H1 (cell line): ENCODE measurements at regions not wholly inside any gene's neighbourhood (a gene's known extent, or its start where the extent isn't known, plus 50 kb on each side); places are given as distances from the start of the nearest gene placed in this dataset.

ENCODE experiments used
- CTBP2 ChIP-seq: IDR thresholded peaks from 2 replicates; pipeline ENCODE4 v1.7.0; 2011; ENCODE audit warnings: borderline replicate concordance, mild to moderate bottlenecking, moderate library complexity, mixed read lengths, low read length; ENCODE audit not compliant: insufficient read depth, insufficient read length
- KDM5A ChIP-seq: fragments of 200-600 bp; IDR thresholded peaks from 2 replicates; pipeline ENCODE4 v1.7.1; 2012; ENCODE audit warnings: mild to moderate bottlenecking, low read length, inconsistent platforms, mixed read lengths
- RBBP5 ChIP-seq: IDR thresholded peaks from 2 replicates; pipeline ENCODE4 v1.7.1; 2012; ENCODE audit warnings: low read depth, mild to moderate bottlenecking, inconsistent platforms, low read length, moderate library complexity, borderline replicate concordance
- SUZ12 ChIP-seq: fragments of 200-600 bp; sonication (generic); IDR thresholded peaks from 2 replicates; pipeline ENCODE4 v1.6.1; 2012; ENCODE audit warnings: mild to moderate bottlenecking, inconsistent platforms, low read length, moderate library complexity, mixed read lengths
- TEAD4 ChIP-seq: IDR thresholded peaks from 2 replicates; pipeline ENCODE4 v1.6.1; 2012; ENCODE audit warnings: low read depth, low read length, inconsistent platforms, mixed read lengths
- TF ChIP-seq, protein P1 (sequence below): IDR thresholded peaks from 2 replicates; pipeline ENCODE4 v1.6.1; 2011; ENCODE audit warnings: low read length, improper control_type of control experiment

DNA sequence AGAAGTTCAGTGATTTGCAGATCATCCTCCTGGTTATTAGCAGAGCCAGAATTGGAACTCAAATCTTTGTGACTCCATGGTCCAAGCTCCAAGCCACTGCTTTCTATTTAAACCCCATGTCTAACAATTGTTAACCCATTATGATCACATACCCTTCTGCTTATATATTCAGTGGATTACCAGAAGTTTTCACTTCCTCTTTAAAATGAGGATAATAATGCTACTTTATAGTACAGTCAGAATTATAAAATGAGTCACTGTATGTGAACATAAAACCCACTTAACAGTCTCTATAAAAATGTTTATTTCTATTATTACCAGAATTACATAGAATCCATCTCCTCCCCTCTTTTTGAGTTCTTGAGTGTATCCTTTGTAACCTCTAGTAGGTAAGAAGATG, 550.7 kb upstream of the DPPA4 start (continued):
- TF ChIP-seq, protein P1, sequence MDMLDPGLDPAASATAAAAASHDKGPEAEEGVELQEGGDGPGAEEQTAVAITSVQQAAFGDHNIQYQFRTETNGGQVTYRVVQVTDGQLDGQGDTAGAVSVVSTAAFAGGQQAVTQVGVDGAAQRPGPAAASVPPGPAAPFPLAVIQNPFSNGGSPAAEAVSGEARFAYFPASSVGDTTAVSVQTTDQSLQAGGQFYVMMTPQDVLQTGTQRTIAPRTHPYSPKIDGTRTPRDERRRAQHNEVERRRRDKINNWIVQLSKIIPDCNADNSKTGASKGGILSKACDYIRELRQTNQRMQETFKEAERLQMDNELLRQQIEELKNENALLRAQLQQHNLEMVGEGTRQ = no peak
- TF ChIP-seq SUZ12 = no peak
- TF ChIP-seq CTBP2 = no peak
- TF ChIP-seq TEAD4 = no peak
- no peak for TF ChIP-seq KDM5A
- TF ChIP-seq RBBP5 = no peak
